Jurkat, Clone E6-1 (cell line): ENCODE measurements at regions not wholly inside any gene's neighbourhood (a gene's known extent, or its start where the extent isn't known, plus 50 kb on each side); places are given as distances from the start of the nearest gene placed in this dataset.
"Not testable (repeated sequence)": the region's sequence is repeated elsewhere in the genome, so short reads cannot be mapped to it uniquely, and the experiment has no call there.

Experiments used
- DNase-seq: peaks from one replicate; pipeline ENCODE4 v3.0.0-alpha.2; 2011; ENCODE audit warnings: low read depth, low spot score
- H3K4me3 ChIP-seq: 2 replicates; pipeline ENCODE4 v1.5.1; 2011; ENCODE audit warnings: mild to moderate bottlenecking, low read length, control low read depth, moderate library complexity

DNA sequence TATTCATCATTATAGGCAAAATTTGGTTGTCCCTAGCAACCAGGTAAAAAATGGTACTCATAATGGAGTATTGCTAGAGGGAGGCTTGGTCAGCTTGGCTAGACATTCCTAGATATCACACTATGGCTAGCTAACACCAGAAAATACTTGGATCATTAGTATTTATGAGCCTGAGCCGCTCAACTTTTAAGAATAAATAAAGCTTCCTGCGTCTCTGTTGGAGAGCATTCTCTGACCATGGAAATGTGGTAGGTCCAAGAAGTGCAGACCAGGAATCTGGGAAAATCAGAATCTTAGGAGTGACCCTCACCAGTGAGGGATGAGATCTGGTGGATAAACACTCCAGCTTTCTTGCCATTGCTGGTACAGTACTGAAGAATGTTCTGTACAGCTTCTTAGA lies 157.6 kb upstream of the AGR3 start:
- DNase-seq = no peak
- H3K4me3 ChIP-seq = no peak overlapping the region

DNA sequence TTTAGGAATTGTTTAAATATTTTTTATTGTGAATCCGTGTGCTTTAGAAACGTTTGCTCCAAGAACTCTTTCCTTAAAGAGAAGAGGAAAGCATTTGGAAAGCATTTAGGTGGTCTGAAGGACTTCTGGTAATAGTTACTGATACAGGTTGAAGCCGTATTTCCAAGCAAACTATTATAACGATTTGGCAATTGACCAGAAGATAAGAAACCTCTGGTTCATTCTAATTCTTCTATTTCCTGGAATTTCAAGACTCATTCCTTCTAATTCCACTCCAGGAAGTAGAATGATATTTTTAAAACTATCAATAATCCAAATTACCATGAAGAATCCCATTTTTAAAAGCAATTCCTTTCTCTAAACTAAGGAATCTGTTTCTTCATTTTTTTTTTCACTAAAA lies 158.9 kb upstream of the AGR3 start:
- no peak for DNase-seq
- H3K4me3 ChIP-seq = no peak overlapping the region

DNA sequence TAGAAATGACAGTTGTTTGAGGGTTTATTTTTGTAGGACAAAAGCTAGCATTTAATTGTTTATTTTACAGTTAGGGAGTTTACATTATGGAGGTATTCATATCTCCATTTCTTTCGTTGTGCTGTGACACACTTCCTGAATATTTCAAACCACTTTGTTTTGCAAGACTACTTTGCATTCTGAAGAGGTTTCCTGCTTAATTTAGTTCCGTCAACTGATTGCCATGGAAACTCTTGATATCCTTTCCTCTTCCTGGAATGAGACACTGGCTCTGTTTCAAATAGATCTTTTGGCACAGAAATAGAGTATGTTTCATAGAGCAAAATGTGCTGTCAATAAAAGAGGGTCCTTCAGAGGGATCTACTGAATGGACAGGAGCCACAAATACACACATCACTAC lies 159.5 kb upstream of the AGR3 start:
- DNase-seq = no peak
- H3K4me3 ChIP-seq = no peak overlapping the region

DNA sequence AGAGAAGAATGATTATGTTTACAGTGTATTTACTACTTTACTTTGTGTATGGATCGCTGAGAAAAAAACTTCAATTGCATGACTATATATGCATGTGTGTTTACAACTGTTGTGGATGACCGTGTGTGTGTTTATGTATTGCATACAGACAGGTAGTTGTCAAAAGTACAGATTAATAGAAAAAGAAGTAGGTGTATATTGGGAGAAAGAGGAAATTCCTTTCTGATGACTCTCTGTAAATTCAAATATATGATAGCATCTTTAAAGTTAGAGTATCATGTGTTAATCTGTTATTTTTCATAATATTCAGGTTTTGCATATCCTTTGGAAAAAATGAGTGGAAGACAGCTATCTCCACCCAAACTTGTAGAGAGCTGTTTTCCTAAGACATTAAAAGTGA lies 160.4 kb upstream of the AGR3 start:
- no peak overlapping the region for H3K4me3 ChIP-seq
- no peak for DNase-seq

DNA sequence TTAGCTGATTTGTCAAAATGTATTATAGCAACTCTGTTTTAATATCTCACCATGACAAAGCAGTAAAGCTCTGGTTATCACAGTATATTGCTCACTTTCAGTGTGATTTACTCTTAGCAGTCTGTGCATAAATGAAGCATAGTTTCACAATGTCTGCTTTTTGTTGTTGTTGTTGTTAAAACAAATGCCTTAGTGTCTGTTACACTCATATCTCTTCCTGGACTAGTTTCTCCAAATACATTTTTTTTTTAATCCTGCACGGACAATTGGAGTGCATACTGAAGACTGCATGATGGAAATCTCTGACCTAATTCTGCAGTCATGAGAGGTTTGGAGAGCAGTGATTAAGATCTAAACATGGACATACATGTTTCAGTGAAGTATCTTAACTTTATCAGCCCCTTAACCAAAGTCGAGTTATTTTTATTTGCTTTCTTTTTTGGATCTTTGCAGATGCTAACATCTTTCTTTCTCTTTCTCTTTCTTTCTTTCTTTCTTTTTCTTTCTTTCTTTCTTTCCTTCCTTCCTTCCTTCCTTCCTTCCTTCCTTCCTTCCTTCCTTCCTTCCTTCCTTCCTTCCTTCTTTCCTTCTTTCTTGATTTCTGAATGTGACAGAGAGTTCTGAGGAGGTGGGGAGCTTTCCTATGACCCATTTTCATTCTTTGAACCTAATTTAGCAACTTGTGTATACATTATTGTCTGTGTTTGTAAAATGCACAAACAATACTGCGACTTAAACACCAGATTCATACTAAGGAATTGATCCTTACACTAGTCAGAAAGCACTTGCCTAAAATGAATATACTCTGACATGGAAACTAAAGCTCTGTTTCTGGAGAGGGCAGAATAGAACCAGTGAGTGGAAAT lies 161.5 kb upstream of the AGR3 start:
- H3K4me3 ChIP-seq = no peak overlapping the region
- no peak for DNase-seq

DNA sequence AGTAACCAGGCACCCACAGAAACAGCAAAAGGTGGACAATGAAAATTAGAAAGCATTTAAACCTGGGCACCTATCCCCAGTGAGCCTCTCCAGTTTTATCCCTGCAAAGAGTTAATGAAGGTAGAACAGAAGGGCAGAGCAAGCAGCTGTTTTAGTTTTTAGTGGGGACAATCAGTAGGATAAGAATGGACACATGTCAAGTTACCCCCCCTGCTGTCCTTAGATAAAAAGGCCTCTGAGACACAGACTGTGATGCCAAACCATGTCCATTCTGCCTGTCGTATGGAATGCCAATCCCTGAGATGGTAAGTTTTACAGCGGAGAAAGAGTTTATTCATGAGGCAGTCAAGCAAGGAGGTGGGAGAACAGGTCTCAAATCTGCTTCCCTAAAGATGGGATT lies 162.6 kb upstream of the AGR3 start:
- no peak overlapping the region for H3K4me3 ChIP-seq
- DNase-seq = no peak

DNA sequence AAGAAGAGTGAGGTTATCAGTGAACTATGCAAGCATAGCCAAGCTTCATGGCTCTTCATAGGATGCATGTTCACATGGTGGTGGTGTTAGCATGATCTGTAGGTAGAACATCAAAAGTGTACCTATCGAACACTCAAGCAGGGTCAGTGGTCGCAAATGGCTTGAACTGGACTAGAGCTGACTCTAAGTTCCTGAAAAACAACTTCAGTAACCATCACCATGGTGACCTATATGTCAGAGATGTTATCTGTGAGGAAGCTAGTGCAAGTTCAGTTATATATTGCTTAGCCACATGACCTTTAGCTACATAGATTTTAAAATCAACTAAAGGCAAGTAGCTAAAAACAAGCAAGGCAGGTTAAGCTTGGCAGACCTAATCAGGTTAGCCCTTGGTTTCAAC lies 163.1 kb upstream of the AGR3 start:
- H3K4me3 ChIP-seq = no peak overlapping the region
- no peak for DNase-seq

DNA sequence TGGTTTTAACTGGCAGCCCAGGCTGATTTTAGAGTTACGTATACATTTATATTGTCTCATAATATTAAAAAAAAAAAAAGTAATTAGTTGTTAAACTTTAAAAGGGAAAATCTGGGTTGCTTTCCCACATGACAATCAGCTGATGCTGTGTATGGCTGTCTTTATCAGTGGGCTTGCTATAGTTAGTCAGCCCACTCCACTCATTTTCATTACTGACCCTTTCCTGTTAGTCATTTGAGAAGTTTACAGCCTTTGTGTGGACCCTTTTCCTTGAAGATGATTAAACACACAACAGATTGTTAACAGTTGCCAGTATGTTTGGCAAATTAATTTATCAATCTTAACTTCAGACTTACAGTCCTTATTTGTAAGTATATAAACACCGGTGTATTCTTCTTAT lies 164.5 kb upstream of the AGR3 start:
- no peak for DNase-seq
- no peak overlapping the region for H3K4me3 ChIP-seq

DNA sequence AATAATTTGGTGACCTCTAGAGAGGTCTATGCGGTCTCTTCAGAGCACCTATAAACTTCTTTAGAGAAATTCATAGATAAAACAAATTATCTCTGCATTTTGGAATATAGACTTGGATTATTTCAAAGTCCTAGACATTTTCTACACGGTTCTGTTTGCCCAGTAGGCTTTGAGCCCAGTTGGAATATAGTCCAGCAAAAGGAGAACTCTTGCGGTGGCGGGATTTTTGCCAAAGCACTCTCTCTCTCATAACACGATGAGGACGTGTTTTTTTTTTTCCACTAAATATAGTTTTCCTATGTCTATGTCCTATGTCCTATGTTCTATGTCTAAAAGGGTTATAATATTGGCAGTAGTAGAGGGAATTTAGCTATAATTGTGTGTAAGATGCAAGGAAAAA lies 164.9 kb upstream of the AGR3 start:
- DNase-seq = no peak
- no peak overlapping the region for H3K4me3 ChIP-seq

DNA sequence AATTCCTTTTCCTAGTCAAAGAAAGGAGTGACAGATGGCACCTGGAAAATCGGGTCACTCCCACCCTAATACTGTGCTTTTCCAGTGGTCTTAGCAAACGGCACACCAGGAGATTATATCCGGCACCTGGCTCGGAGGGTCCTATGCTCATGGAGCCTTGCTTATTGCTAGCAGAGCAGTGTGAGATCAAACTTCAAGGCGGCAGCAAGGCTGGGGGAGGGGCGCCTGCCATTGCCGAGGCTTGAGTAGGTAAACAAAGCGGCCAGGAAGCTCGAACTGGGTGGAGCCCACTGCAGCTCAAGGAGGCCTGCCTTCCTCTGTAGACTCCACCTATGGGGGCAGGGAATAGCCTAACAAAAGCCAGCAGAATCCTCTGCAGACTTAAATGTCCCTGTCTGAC lies 171.4 kb upstream of the AGR3 start:
- DNase-seq = not testable (repeated sequence)

DNA sequence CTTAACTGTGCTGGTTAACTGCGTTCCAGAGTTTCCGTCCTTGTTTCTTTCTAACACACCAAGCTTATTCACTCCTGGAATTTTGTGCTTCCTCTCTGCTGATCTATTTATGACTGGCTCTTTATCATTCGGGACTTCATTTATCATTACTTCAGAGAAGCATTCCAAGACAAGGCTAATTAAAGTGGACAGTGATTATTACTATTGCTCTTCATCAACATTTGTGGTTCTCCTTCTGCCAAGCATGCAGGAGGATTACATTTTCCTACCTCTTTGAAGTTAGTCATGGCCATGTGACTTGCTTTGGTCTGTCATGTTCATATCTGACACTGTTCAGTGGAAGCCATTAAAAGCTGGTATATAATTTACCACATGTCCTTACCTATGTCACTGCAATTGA lies 172.4 kb upstream of the AGR3 start:
- no peak for DNase-seq
- no peak overlapping the region for H3K4me3 ChIP-seq

More for the DNA sequence above, 171.4 kb upstream of the AGR3 start:
- H3K4me3 ChIP-seq = not testable (repeated sequence)

DNA sequence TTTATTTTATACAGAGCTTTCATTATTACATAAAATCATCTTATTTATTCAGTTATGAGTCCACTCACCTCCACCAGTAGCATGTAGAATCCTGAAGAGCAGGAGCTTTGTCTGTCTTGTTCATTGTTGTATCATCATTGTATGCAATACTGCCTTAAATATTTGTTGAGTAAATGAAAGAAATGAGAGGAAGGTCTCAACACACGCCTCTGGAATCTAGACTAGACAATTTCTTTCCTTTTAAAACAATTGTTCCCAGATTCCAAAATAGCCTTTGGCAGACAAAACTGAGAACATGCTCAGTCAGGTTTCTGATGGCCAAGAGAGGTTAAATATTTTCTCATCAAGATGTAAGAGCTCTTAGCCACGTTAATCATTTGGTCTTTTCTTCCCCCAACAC lies 173.1 kb upstream of the AGR3 start:
- no peak for DNase-seq
- H3K4me3 ChIP-seq = no peak overlapping the region

DNA sequence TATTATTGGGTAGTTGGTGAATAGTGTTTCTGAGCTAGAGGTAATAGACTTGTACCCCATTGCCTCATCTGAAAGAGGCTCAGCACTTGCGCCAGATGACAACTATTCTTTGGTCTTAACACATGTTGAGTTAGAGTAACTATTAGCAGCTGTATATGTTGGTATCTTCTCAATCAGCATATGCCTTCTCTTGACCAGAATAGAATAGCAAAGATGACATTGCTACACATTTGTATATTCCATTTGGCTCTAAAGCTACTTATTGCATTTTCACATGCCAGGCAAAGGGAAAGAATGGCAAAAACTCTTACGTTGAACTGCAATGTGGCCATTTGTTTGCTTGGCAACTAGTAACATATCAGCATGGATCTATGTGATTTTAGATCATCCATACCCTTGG lies 173.8 kb upstream of the AGR3 start:
- H3K4me3 ChIP-seq = no peak overlapping the region
- DNase-seq = no peak

DNA sequence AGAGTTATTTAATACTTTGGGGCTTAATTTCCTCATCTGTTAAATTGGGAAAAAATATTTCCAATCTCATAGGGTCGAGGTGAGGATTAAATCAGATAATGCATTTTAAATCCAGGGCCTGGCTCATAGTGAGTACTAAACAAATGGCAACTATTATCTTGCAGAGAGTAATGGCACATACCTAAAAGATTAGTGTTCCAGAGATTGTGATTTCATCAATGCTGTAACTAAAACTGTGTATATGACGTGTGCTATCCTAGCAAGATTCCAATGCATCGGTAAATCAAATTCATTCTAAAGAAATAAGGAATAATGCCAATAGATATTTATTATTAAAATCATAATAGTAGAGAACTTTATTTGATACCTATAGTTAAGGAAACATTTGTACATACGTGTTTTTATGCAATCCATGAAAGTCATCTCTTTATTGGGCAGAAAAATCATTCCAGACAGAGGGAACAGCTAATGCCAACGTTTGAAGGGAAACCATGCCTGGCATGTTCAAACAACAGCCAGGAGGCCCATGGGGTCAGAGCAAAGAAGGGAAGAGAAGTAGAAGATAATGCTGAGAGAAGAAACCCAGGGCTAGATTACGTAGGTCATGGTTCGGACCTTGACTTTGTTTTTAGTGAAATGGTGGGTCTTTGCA lies 174.8 kb upstream of the AGR3 start:
- no peak for DNase-seq
- H3K4me3 ChIP-seq = no peak overlapping the region

DNA sequence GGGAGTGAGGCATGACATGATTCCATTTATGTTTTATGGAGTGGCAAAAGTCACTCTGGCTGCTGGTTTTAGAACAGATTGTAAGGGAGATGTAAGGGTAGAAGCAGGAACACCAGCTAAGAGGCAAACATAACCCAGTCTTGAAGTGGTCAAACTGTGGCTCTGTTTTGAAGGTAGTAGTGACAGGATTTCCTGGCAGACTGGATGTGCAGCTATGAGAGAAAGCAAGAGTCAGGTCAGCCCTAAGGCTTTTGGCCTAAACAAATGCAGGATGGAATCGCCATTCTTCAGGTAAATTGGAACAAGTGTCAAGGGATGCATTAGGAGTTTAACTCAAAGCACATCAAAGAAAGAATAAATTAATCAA lies 175.3 kb upstream of the AGR3 start:
- DNase-seq = no peak
- no peak overlapping the region for H3K4me3 ChIP-seq

DNA sequence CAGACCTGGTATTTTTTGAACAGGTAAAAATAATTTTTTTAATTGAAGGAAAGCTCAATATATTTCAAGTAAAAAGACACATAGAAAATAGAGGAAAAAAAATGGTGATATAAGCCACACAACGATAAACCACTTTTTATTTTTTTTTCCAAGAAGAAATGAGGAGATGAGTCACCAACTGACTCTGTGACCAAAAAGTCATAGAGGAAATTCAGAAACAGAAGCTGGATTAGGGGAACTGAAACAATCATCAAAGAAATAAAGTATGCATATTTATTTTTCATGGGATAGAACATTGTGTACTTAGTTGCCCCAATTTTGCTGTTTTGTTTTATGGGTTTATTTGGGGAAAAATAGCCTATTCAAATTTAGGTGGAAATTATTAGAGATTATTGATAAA lies 176.8 kb upstream of the AGR3 start:
- DNase-seq = no peak
- no peak overlapping the region for H3K4me3 ChIP-seq

DNA sequence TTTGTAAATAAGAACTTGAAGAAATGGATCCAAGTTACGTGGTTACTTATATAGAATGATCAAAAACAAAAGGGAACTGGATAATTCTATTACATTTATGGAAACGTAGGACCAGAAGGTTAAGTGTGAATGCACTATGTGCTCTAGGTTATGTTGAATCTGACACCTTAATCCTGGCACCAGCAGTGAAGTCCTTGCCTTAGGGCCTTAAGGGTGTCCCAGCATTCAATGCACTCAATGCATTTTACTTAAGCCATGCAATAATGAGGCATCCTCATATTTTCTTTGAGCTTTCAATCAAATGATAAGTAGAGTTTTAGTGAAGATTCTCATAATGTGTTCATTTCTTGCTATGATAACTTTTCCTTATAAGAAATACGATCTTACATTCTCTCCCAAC lies 178.3 kb upstream of the AGR3 start:
- H3K4me3 ChIP-seq = no peak overlapping the region
- no peak for DNase-seq

DNA sequence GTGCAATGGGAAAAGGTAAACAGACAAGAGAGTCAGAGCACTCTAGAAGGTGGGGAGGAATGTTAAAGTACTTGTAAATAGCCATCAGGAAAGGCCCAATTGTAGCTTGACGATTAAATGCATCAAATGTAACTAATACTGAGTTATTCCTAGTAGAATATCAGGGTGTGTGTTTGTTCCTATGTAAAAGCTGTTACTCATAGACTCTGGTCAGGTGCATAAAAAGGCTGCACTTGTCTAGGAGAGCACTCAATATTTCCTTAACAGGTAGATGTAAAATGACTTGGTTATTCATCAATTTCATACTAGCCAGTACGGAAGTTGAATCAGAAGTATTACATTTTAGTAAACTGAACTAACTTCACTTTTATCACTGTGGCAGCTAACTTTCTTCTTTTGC lies 179.7 kb upstream of the AGR3 start:
- H3K4me3 ChIP-seq = no peak overlapping the region
- no peak for DNase-seq

DNA sequence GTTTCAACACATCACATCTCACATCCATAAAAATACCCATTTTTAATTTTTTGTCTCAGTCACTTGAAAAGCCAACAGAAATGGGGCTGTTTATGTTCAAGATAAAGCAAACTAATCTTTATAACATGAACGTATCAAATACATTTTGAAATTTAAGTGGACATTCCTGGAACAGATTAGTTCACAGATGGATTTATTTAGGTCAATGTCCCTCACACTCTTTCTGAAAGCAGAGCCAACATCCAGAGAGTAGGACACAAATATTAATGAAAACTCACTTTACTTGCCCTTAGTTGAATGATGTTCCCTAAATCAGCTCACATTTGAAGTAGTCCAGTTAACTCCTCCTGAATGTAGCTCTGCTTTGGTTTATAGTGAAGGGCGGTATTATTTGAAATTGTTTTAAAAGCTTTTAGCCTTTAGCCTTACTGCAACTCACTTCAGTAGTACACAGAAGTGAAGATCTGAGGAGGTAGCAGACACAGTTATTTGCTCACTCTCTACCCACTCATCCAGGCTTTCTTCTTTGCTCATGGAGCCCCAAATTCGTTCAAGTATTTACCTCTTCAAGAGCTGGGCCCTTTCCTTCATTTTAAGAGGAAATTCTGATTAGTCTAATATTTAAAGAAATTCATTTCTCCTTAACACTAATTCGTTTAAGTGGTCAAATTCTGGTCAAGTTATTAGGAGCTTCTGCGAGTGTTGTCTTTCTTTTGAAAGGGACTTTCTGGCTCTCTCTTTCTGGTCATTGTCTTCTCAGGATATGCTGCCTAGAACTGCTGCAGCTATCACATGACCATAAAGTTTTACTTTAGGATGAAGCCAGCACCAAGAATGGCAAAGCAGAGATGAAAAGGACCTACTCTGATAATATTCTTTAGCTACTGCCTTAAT lies 180.6 kb upstream of the AGR3 start:
- H3K4me3 ChIP-seq = no peak overlapping the region
- DNase-seq = no peak

DNA sequence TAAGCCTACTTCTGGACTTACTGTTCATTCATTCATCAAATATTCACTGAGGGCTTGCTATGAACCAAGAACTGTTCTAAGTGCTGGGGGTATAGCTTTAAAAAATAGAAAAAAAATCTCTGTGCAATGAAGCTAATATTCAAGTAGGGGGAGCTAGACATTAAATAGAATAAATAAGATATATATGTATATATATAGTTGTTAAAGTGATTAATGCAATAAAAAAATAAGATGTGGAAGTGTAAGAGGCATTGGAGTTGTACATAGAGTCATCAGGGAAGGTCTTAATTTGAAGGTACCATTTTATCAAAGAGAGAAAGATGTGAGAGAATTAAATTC lies 181.2 kb upstream of the AGR3 start:
- DNase-seq = no peak

More for the DNA sequence above, 181.2 kb upstream of the AGR3 start:
- H3K4me3 ChIP-seq = no peak overlapping the region
